ENCODE measurements at regions not wholly inside any gene's neighbourhood (a gene's known extent, or its start where the extent isn't known, plus 50 kb on each side); places are given as distances from the start of the nearest gene placed in this dataset.

GRCh38 chr5:113686599-113686998 lies 173.1 kb downstream of the YTHDC2 start (continued):
- TF ChIP-seq, protein P1, sequence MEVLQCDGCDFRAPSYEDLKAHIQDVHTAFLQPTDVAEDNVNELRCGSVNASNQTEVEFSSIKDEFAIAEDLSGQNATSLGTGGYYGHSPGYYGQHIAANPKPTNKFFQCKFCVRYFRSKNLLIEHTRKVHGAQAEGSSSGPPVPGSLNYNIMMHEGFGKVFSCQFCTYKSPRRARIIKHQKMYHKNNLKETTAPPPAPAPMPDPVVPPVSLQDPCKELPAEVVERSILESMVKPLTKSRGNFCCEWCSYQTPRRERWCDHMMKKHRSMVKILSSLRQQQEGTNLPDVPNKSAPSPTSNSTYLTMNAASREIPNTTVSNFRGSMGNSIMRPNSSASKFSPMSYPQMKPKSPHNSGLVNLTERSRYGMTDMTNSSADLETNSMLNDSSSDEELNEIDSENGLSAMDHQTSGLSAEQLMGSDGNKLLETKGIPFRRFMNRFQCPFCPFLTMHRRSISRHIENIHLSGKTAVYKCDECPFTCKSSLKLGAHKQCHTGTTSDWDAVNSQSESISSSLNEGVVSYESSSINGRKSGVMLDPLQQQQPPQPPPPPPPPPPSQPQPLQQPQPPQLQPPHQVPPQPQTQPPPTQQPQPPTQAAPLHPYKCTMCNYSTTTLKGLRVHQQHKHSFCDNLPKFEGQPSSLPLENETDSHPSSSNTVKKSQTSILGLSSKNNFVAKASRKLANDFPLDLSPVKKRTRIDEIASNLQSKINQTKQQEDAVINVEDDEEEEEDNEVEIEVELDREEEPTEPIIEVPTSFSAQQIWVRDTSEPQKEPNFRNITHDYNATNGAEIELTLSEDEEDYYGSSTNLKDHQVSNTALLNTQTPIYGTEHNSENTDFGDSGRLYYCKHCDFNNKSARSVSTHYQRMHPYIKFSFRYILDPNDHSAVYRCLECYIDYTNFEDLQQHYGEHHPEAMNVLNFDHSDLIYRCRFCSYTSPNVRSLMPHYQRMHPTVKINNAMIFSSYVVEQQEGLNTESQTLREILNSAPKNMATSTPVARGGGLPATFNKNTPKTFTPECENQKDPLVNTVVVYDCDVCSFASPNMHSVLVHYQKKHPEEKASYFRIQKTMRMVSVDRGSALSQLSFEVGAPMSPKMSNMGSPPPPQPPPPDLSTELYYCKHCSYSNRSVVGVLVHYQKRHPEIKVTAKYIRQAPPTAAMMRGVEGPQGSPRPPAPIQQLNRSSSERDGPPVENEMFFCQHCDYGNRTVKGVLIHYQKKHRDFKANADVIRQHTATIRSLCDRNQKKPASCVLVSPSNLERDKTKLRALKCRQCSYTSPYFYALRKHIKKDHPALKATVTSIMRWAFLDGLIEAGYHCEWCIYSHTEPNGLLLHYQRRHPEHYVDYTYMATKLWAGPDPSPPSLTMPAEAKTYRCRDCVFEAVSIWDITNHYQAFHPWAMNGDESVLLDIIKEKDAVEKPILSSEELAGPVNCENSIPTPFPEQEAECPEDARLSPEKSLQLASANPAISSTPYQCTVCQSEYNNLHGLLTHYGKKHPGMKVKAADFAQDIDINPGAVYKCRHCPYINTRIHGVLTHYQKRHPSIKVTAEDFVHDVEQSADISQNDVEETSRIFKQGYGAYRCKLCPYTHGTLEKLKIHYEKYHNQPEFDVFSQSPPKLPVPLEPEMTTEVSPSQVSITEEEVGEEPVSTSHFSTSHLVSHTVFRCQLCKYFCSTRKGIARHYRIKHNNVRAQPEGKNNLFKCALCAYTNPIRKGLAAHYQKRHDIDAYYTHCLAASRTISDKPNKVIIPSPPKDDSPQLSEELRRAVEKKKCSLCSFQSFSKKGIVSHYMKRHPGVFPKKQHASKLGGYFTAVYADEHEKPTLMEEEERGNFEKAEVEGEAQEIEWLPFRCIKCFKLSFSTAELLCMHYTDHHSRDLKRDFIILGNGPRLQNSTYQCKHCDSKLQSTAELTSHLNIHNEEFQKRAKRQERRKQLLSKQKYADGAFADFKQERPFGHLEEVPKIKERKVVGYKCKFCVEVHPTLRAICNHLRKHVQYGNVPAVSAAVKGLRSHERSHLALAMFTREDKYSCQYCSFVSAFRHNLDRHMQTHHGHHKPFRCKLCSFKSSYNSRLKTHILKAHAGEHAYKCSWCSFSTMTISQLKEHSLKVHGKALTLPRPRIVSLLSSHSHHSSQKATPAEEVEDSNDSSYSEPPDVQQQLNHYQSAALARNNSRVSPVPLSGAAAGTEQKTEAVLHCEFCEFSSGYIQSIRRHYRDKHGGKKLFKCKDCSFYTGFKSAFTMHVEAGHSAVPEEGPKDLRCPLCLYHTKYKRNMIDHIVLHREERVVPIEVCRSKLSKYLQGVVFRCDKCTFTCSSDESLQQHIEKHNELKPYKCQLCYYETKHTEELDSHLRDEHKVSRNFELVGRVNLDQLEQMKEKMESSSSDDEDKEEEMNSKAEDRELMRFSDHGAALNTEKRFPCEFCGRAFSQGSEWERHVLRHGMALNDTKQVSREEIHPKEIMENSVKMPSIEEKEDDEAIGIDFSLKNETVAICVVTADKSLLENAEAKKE (CRISPR knock-in tag; IDR thresholded peaks at IDR 0.05), result no peak
- TF ChIP-seq, protein P2, sequence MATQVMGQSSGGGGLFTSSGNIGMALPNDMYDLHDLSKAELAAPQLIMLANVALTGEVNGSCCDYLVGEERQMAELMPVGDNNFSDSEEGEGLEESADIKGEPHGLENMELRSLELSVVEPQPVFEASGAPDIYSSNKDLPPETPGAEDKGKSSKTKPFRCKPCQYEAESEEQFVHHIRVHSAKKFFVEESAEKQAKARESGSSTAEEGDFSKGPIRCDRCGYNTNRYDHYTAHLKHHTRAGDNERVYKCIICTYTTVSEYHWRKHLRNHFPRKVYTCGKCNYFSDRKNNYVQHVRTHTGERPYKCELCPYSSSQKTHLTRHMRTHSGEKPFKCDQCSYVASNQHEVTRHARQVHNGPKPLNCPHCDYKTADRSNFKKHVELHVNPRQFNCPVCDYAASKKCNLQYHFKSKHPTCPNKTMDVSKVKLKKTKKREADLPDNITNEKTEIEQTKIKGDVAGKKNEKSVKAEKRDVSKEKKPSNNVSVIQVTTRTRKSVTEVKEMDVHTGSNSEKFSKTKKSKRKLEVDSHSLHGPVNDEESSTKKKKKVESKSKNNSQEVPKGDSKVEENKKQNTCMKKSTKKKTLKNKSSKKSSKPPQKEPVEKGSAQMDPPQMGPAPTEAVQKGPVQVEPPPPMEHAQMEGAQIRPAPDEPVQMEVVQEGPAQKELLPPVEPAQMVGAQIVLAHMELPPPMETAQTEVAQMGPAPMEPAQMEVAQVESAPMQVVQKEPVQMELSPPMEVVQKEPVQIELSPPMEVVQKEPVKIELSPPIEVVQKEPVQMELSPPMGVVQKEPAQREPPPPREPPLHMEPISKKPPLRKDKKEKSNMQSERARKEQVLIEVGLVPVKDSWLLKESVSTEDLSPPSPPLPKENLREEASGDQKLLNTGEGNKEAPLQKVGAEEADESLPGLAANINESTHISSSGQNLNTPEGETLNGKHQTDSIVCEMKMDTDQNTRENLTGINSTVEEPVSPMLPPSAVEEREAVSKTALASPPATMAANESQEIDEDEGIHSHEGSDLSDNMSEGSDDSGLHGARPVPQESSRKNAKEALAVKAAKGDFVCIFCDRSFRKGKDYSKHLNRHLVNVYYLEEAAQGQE (IDR thresholded peaks at IDR 0.05; ENCODE audit: unreplicated experiment), result no peak
- TF ChIP-seq CREB1 (CRISPR knock-in tag; IDR thresholded peaks at IDR 0.05; ENCODE audit: low read depth) (no peak), ZNF331 (CRISPR knock-in tag; IDR thresholded peaks at IDR 0.05; ENCODE audit: low read depth) (no peak), ZNF114 (CRISPR knock-in tag; IDR thresholded peaks at IDR 0.05) (no peak)

- no peaks in the 10 kb centered on the region for H3K36me3 Mint-ChIP-seq (ENCODE audit: low read depth)
- no peak for ATAC-seq
- H3K4me3 Mint-ChIP-seq, result no peak overlapping the region
- peaks cover 34% of the 10 kb centered on the region for H3K4me1 Mint-ChIP-seq
- no peak for DNase-seq (ENCODE audit: low spot score)
- Histone ChIP-seq H2AFZ (no peak overlapping the region), H3K4me1 (ENCODE audit: insufficient read depth) (peaks cover 23% of the 10 kb centered on the region), H3K27me3 (ENCODE audit: insufficient read depth) (no peaks in the 10 kb centered on the region), H3F3A (replicated peaks; ENCODE audit: low read depth) (no peaks in the 10 kb centered on the region), H3K79me2 (replicated peaks; ENCODE audit: insufficient read depth) (no peaks in the 10 kb centered on the region), H3K27ac (ENCODE audit: low read depth) (no peak overlapping the region), H4K20me1 (replicated peaks; ENCODE audit: insufficient read depth) (no peaks in the 10 kb centered on the region), H3K4me2 (no peak overlapping the region), H3K4me3 (no peak overlapping the region), H3K36me3 (ENCODE audit: insufficient read depth) (no peaks in the 10 kb centered on the region), H3K9me2 (ENCODE audit: insufficient read depth) (no peaks in the 10 kb centered on the region)
- no peaks in the 10 kb centered on the region for H3K9me3 Mint-ChIP-seq
- H3K27ac Mint-ChIP-seq, result no peak overlapping the region
- H3K27me3 Mint-ChIP-seq (ENCODE audit: insufficient read depth, low read depth, poor library complexity), result peaks cover under 1% of the 10 kb centered on the region
- TF ChIP-seq POLR2AphosphoS5 (IDR thresholded peaks at IDR 0.05; ENCODE audit: low read depth) (no peak), NANOG (IDR thresholded peaks at IDR 0.05; ENCODE audit: borderline replicate concordance) (no peak), CREB1 (CRISPR knock-in tag; IDR thresholded peaks at IDR 0.05; ENCODE audit: low read depth) (no peak)
Measured at GRCh38 chr5:113689647-113690046, 176.2 kb downstream of the YTHDC2 start.
